ENCODE measurements at regions not wholly inside any gene's neighbourhood (a gene's known extent, or its start where the extent isn't known, plus 50 kb on each side); places are given as distances from the start of the nearest gene placed in this dataset.

DNA sequence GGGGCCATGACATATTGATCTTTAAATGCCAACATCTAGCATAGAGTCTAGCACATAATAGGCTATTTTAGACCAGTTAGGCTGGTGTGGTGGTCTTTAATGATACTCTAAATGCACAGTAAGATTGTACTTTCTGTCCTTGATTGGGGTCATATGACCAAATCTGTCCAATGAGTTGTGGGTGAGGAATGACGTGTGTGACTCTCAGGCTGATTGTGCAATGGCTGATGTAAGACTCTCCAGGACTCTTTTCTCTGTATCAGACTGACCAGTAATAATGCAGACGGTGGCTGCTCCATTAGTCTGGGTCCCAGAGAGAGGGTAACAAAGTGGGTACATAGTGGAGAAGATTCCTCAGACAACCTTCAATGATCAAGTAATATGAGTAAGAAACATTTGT, 541.6 kb upstream of the CAMK1G start:
- ATAC-seq (no peak), DNase-seq (no peak)
- Histone ChIP-seq H3K4me3 (no peak overlapping the region), H3K27ac (no peak overlapping the region), H3K9me3 (no peaks in the 10 kb centered on the region), H3K27me3 (peaks cover 0 to 13% (median 0%) of the 10 kb centered on the region in 7 donors), H3K36me3 (no peaks in the 10 kb centered on the region), H3K4me1 (peaks cover 0 to 10% (median 0%) of the 10 kb centered on the region in 9 donors)
- intact Hi-C loops (cut with DNase I) = no loop called here
- TF ChIP-seq, protein P1, sequence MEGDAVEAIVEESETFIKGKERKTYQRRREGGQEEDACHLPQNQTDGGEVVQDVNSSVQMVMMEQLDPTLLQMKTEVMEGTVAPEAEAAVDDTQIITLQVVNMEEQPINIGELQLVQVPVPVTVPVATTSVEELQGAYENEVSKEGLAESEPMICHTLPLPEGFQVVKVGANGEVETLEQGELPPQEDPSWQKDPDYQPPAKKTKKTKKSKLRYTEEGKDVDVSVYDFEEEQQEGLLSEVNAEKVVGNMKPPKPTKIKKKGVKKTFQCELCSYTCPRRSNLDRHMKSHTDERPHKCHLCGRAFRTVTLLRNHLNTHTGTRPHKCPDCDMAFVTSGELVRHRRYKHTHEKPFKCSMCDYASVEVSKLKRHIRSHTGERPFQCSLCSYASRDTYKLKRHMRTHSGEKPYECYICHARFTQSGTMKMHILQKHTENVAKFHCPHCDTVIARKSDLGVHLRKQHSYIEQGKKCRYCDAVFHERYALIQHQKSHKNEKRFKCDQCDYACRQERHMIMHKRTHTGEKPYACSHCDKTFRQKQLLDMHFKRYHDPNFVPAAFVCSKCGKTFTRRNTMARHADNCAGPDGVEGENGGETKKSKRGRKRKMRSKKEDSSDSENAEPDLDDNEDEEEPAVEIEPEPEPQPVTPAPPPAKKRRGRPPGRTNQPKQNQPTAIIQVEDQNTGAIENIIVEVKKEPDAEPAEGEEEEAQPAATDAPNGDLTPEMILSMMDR (IDR thresholded peaks at IDR 0.05) = no peak
- 76 to 87% methylated on average over 2 of the region's 2 CpGs for WGBS, 2 donors

DNA sequence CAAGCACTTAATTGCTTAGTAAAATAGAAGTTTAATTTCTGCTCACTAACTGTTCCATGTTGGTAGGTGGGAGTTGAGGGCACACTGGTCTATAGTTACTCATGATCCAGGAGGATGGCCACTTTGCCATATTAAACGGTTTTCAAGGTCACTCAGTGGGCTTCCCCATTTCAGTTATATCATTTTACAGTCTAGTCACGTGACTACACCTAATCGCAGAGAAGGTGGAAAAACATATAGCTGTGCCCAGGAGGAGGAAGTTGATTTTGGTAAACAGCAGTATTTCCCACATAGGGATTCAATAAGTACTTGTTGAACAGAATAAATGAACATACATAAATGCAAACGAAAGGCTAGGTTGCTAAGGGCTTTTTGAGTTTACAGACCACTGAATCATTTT, 541.1 kb upstream of the CAMK1G start:
- intact Hi-C loops (cut with DNase I) = no loop called here
- TF ChIP-seq, protein P1 (IDR thresholded peaks at IDR 0.05) = no peak
- ATAC-seq (no peak), DNase-seq (no peak)
- no peak overlapping the region for H3K4me3 ChIP-seq
- H3K27ac ChIP-seq = no peak overlapping the region
- H3K36me3 ChIP-seq = no peaks in the 10 kb centered on the region
- peaks cover 0 to 17% (median 0%) of the 10 kb centered on the region in 7 donors for H3K27me3 ChIP-seq
- peaks cover 0 to 10% (median 0%) of the 10 kb centered on the region in 9 donors for H3K4me1 ChIP-seq
- WGBS, 2 donors = 85 to 95% methylated on average over 4 of the region's 4 CpGs
- no peaks in the 10 kb centered on the region for H3K9me3 ChIP-seq

DNA sequence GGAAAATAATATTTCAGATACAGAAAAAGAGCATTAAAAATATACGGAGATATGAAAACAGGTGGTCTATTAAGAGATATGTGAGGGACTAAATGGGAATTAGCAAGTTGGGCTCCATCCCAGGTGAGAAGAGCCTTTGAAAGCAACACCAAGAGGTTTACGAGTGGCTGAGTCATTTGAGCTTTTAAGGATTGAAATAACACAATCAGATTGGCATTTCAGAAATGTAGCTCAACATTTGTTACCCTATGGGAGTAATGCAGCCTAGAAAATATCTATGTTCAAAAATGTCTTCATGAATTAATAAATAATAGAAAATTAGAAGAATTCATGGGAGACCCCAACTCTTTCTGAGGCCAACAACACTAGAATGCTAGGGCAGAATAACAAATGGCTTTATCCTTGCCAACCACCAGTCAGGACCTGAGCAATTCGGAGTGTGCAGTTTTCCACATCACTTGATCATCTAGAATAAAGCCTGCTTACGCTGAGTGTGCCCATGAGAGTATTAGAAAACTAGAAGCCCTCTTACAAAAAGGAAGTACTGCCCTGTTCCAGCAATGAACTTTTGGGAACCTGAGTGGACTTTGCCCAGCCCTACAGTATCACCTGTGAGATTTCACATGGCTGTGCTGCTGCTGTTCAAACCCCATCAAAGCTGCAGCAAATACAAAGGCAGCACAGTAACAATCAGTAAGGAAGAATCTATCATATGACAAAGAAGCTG, 538.0 kb upstream of the CAMK1G start:
- no peak for DNase-seq
- Histone ChIP-seq H3K36me3 (no peaks in the 10 kb centered on the region), H3K4me1 (no peaks in the 10 kb centered on the region), H3K9me3 (no peaks in the 10 kb centered on the region), H3K4me3 (no peak overlapping the region), H3K27ac (no peak overlapping the region), H3K27me3 (peaks cover 0 to 14% (median 0%) of the 10 kb centered on the region in 7 donors)
- no peak for ATAC-seq
- 78 to 83% methylated on average over 4 of the region's 4 CpGs for WGBS, 2 donors
- intact Hi-C loops (cut with DNase I) = no loop called here
- TF ChIP-seq, protein P1 (IDR thresholded peaks at IDR 0.05) = no peak

DNA sequence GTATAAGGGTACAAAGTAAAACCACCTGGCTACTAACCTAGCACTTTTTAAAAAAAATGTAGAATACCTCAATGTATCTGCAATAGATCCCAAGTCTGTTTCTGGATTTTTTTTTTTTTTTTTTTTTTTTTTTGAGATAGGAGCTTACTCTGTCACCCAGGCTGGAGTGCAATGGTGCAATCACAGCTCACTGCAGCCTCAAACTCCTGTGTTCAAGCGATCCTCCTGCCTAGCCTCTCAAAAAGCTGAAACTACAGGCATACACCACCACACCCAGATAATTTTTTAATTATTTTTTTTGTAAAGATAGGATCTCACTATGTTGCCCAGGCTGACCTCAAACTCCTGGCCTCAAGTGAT, 537.5 kb upstream of the CAMK1G start:
- WGBS, 2 donors = 89 to 95% methylated on average over 1 of the region's 1 CpG
- H3K27me3 ChIP-seq = peaks cover 0 to 9% (median 0%) of the 10 kb centered on the region in 7 donors
- intact Hi-C loops (cut with DNase I) = no loop called here
- no peak for ATAC-seq
- no peaks in the 10 kb centered on the region for H3K9me3 ChIP-seq
- H3K36me3 ChIP-seq = no peaks in the 10 kb centered on the region
- no peaks in the 10 kb centered on the region for H3K4me1 ChIP-seq
- no peak for DNase-seq
- H3K4me3 ChIP-seq = no peak overlapping the region
- TF ChIP-seq, protein P1 (IDR thresholded peaks at IDR 0.05) = no peak
- no peak overlapping the region for H3K27ac ChIP-seq

All from heart right ventricle (tissue), 16 donors.